Dermis blood vessel endothelial cell (primary cell): ENCODE measurements at regions not wholly inside any gene's neighbourhood (a gene's known extent, or its start where the extent isn't known, plus 50 kb on each side); places are given as distances from the start of the nearest gene placed in this dataset.
"Not testable (repeated sequence)": the region's sequence is repeated elsewhere in the genome, so short reads cannot be mapped to it uniquely, and the experiment has no call there.

Source experiments
- DNase-seq: peaks from one replicate; pipeline ENCODE4 v3.0.0; 2010

DNA sequence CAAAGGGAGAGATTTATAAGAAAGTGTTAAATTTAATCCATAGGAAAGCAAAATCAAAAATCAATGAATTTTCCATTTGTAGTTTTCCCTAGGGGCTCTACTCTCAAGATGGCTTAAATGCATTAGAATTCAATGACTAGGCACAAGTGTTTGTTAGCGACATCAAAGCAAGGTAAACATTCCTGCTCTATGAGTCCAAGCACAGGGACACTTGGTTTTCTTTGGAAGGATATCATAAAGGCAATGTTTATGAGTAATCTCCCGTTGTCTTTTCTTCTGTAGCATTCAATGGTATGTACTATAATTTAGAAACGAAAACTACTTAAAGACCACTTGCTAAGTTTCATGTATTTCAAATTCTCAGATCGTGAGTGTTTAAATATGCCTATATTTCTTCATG lies 54.8 kb upstream of the ZNF717 start:
- not testable (repeated sequence) for DNase-seq

DNA sequence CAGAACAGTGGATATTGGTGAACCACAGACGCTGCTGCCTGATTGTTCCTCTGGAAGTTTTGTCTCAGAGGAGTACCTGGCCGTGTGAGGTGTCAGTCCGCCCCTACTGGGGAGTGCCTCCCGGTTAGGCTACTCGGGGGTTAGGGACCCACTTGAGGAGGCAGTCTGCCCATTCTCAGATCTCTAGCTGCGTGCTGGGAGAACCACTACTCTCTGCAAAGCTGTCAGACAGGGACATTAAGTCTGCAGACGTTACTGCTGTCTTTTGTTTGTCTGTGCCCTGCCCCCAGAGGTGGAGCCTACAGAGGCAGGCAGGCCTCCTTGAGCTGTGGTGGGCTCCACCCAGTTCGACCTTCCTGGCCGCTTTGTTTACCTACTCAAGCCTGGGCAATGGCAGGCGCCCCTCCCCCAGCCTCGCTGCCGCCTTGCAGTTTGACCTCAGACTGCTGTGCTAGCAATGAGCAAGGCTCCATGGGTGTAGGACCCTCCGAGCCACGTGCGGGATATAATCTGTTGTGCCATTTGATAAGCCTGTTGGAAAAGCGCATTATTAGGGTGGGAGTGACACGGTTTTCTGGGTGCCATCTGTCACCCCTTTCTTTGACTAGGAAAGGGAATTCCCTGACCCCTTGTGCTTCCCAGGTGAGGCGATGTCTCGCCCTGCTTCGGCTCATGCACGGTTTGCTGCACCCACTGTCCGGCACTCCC lies 65.1 kb upstream of the ZNF717 start:
- not testable (repeated sequence) for DNase-seq

DNA sequence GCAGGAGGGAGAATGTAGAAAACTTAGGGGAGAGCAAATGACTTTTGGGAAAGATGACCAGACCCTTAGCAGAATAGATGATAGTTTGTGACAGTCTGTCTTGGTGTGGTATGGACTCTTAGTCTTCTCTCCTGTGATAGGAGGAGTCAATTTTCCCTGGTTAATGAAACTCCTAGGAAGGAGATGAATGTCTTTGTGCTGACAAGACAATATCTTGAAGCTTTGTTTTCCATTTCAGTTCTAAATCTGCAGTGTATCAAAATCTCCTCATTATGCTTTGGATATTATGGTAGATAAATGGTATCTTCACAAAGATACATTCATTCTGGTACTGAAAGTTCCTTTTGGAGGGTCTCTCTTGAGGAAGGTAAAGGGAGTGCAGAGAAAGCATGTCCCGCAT lies 77.8 kb upstream of the ZNF717 start:
- no peak for DNase-seq

DNA sequence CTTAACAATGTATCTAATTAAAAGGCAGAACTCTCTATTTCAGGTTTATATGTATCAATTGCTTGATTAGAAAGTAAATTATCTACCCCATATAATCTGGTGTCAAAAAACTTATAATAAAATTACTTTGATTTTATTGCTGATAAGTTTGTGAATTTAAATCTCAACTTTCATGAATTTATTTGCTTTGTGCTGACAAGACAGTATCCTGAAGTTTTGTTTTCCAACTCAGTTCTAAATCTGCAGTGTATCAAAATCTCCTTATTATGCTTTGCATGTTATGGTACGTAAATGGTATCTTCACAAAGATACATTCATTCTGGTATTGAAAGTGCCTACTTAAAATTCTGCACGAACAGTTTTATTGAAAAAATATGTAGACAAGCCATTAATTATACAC lies 78.5 kb upstream of the ZNF717 start:
- DNase-seq = no peak

DNA sequence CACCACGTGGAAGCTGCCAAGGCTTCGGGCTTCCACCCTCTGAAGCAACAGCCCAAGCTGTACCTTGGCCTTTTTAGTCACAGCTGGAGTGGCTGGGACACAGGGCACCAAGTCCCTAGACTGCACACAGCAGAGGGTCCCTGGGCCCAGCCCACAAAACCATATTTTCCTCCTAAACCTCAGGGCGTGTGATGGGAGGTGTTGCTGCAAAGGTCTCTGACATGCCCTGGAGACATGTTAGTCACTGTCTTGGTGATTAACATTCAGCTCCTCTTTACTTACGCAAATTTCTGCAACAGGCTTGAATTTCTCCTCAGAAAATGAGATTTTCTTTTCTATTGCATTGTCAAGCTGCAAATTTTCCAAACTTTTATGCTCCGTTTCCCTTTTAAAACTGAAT lies 98.4 kb upstream of the ZNF717 start:
- not testable (repeated sequence) for DNase-seq

DNA sequence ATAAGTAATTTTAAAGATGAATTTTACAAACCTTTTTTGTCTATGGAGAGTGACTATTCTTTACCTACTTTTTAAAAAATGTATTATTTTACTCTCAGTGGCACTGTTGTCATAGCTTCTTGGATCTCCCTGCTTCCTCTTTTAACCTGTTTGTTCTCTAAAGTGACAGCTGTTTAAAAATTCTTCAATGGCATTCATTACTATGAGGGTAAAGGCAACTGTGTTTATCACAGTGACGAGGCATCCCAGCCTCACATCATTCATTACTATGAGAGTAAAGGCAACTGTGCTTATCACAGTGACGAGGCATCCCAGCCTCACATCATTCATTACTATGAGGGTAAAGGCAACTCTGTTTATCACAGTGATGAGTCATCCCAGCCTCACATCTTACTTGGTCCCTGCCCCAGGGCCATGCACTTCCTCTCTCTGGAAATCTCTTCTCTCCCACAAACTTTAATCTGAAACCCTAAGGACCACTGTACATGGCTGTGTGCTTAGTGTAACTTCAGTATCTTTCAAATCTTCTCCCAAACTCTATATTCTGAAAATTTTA lies 101.7 kb upstream of the ZNF717 start:
- no peak for DNase-seq

DNA sequence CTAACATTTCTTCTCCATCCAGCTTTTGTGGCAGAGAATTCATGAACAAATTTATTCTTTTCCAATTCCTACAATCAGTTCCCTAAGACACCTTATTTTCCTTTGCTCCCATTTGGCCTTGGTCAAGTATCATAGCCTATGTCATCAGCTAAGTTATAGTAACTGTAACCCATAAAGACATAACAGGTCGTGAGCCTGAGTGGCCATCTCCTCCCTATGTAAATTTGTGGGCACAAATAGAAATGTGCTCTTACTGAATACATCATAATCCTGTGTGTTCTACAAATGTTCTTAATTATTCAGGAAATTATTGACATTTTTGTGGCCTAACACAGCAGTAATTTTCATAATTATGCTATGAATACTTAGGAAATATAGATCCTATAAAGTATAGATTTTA lies 108.9 kb upstream of the ZNF717 start:
- DNase-seq = no peak

DNA sequence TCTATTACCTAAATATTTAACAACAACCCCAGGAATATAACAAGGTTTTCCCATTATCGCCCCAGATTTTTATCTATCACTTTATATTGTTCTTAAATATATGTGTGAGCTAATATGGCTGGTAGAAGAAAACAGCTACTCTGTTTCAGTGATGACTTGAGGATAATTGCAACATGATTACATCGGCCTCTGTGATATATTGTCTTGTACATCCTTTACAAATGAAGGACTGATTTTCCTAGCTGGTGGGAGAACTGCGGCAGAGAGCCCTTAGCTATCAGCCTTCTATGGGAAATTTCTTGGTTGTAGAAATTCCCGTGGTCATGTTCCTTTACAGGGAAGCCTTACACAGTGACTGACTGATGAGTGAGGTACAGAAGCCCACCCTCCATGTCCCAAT lies 110.9 kb upstream of the ZNF717 start:
- DNase-seq = no peak

DNA sequence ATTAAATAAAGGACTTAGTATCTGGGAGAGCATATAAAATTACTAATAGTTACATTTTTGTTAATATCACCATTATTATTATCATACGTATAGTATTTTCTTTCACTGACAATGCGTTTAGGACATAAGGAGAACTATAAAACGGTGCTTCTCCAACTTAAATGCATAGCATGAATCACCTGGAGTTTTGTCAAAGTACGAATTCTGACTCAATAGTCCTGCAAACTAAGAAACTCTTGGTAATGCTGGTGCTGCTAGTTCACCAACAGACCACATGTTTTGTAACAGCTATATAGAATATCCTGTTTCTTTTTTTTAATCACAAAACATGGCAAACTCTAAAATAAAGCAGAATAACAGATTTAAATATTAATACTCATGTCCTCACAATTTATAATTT lies 116.1 kb upstream of the ZNF717 start:
- DNase-seq = not testable (repeated sequence)

DNA sequence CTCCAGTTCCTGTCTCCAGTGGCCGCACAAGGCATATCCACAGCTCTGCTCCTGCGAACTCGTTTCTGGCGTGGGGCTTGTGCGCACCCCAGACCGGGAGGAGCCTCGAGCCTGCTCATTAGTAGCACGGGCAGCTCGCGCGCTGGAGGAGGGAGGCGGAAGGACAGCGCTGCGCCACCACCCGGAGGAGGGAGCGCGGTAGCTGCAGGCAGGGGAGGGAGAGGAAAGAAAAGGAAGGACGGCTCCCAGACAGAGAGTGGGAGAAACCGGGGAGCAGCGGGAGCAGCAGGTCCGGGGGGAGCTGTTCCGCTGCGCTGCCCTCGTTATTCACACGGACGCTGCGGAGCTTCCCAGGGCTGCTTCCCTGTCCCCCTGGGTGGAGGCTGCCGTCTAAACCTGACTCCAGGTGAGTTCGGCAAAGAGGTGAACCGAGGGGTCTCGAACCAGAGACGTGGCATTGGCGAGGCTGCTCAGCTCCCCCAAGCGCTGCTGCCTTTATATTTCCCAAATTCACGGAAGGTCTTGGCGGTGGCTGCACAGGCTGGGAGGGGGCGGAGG lies 121.3 kb upstream of the ZNF717 start:
- DNase-seq = no peak

DNA sequence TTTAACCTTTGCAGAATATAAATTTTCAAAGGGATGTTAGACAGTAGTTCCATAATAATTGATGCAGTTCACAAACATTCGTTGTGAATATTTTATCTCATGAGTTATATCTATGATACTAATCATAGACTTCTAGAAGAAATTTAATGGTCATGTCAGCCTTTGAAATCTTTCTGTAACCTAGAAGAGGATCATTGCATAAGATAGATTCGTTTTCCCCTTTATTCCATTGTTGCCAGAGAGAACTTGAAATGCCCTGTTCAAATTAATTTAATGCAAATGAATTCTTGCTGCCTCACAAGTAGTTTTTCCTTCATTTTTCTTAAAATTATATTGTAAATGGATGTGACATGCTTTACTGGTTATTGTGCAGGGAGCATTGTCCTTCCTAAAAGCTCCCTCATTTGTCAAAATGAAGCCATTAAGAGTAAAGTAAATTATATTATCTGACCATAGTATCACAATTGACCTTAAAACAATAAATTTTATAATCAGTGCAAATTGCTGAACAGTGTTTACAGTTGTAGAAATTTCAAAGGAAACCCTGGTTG lies 128.5 kb upstream of the ZNF717 start:
- no peak for DNase-seq

DNA sequence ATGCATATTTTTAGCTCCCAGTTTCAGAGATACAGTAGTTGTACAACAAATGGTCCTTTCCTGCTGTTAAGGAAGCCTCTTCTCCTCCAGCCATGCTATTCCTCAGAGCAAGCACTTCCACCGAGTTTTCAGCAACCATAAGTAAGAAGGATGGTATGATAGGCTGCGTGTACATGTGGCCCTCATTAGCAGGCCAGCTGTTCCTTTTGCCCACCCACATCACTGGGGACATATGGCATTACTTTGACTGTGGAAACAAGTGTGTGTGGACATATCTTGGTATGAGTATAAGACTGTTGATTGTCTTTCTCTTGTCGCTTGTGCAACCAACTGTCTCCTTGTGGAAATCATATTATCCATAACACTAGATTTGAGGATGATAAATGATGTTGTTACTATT lies 129.4 kb upstream of the ZNF717 start:
- not testable (repeated sequence) for DNase-seq

DNA sequence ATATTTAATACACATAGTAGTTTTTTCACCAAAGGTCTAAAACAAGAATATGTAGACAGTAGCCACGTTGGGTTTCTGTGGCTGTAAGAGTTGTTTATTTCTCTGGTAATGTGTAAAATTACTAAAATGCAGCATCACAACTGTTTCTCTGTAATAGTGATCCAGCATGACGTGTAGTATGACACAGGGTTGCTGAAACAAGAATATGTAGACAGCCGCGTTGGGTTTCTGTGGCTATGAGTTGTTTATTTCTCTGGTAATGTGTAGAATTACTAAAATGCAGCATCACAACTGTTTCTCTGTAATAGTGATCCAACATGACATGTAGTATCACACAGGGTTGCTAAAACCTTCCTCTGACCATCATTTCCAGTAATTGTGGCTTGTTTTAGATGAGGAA lies 153.6 kb upstream of the ZNF717 start:
- DNase-seq = no peak

DNA sequence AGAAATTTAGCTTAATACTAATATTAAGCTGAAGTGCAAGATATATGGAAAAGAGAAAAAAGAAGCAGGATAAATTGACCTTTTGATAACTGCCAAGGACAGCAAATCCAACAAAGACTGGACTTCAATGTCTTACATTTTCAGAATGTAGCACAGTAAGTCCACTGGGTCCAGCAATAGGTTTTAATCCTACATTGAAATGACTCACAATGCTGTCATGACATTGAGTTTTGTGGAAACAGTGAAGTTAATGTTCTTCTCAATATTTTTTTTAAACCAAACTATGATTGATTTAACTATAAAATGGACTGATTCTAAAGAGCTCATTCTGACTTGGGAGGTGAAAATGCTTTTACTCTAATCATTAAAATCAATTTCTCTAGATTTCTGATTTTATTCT lies 166.6 kb upstream of the ZNF717 start:
- no peak for DNase-seq

DNA sequence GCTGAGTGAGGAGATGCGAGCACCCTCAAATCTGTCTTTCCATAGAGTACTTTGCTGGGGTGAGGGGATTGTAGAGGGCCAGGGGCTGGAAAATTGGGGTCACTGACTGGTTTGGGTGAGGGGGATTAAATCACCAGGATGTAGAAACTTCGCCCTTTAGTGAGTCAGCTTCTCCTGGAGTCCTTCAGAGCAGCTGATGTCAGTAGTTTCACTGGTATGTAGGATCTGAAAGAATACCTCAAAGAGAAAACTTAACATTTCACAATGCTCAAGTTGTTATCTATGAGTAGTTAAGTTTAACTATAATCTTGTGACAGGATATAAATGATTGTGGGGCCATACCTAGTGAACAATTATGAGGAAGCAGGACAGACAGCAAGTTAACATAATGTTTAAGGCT lies 174.7 kb upstream of the ZNF717 start:
- DNase-seq = not testable (repeated sequence)

DNA sequence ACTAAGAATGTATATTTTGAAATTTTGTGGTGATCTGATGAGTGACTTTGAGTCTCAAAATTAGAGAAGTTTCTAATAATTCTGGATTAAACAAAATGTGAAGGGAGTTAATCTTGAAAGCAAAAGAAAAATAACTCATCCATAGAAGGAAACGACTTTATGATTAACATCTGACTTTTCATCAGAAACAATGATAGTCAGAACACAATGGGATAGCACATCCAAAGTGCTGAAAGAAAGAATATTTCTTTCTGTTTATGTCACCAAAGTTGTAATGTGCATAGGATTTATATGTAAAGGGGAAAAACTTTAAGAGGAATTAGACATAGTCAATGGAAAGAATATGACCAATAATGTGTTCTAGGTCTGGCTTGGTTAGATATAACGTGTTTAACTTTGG lies 176.7 kb upstream of the ZNF717 start:
- DNase-seq = not testable (repeated sequence)

DNA sequence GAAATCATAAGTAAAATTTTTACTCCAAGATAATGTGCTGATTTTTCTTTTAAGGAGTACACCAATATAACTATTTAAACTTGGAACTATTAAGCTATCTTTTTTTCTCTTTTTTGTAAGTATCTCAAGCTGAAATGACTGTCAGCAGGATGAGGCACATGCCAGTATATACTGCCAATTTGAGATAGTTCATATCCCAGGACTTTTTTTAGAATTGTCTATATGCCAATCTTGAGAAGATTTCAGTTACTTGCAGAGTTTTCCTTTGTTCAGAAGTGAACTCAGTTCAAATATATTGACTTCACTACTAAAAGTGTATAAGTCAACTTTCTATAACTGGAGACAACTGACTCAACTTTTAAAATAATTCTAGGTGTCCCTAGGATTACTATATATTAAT lies 181.7 kb upstream of the ZNF717 start:
- DNase-seq = no peak

DNA sequence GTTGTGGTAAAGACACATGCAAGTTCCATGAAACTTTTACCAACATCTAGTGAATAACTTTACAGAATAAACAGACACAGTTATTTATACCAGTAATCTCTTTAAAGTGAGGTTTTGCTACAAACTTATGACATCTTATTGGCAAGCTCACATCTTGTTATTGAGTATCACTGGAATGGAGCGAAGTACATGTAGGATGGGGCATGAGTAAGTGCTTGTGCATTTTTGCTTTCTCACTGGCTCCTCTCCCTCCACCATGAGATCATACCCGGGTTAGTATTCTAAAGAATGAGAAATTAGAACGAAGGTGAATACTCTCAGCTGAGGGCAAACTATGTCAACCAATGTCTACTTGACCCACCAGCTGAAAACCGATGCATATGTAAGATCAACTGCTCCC lies 193.3 kb upstream of the ZNF717 start:
- no peak for DNase-seq

DNA sequence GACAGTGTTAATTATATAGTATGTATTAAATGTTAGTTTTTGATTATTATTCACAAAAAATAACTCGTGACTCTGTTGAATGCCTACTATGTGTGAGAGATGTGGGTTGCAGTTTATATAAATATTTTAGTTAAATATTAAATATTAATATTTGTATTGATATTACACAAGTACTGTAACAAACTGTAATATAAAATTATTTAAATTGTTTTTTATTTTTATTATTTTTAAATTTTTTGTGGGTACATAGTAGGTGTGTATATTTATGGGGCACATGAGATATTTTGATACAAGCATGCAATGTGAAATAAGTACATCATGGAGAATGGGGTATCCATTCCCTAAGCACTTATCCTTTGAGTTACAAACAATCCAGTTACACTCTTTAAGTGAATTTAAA lies 196.1 kb upstream of the ZNF717 start:
- no peak for DNase-seq

DNA sequence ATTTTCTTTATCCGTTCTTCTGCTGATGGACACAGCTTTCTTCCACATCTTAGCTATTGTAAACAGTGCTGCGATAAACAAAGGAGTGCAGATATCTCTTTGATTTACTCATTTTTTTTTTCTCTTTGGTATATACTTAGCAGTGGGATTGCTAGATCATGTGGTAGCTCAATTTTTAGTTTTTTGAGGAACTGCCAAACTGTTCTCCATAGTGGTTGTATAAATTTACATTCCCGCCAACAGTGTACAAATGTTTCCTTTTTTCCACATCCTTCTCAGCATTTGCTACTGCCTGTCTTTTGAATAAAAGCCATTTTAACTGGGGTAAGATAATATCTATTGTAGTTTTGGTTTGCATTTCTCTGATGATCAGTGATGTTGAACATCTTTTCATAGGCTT lies 196.8 kb upstream of the ZNF717 start:
- no peak for DNase-seq

DNA sequence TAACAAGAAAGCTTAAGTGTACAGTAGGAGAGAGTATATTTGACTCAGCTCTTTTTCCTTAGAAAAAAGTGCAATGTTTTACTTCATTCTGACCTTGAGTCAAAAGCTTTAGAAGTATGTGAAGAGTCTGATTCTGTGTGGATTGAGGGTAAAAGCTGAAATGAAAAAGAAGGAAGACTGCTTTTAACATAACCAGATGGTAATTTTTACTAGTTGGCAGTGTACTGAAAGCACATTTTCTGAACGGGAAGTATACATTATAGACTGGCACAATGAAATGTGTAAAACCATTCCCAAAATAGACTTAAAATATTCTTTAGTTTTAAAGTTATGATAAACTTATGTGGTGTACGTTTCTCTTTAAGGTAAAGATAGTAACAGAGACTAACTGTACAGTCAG lies 197.8 kb upstream of the ZNF717 start:
- DNase-seq = no peak

DNA sequence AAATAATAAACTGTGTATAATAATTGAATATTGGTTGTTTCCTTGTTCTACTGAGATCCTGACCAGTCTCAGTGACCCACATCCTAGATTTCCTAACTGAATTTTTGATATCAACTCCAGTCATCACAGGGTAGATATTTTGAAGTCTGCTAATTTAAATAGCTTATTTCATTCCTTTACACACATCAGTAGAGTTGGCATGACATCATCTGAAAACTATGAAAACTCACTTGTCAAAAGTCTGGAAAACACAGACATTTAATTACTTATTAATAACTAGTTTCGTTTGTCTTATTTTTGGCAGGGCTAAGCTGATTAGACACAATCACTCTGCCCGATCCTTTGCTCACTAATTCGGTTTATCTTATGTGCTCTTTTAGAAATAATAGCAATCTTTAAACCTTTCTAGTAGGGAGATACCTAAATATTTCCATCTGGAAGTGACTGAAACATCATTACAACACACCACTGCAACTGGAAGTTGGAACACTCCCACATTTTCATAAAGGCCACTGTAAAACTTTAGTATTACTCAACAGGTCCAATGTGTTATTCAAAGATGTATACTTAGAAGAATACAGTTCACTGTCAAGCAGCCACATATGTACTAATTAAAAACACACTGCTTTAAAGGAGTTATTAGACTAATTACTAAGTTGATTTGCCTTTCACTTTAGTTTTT lies 198.4 kb upstream of the ZNF717 start:
- no peak for DNase-seq

DNA sequence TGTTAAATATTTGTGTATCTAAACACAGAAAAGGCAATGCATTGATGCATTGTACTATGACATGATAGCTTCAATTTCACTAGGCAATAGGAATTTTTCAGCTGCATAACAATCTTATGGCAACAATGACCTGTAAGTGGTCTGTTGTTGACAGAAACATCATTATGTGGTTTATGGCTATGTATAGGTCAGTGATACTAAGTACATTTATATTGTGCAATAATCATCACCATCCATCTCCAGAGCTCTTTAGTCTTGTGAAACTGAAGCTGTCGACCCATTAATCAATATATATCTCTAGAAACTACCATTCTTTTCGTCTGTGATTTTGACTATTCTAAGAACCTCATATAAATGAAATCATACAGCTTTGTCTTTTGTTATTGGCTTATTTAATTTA lies 200.1 kb upstream of the ZNF717 start:
- no peak for DNase-seq

DNA sequence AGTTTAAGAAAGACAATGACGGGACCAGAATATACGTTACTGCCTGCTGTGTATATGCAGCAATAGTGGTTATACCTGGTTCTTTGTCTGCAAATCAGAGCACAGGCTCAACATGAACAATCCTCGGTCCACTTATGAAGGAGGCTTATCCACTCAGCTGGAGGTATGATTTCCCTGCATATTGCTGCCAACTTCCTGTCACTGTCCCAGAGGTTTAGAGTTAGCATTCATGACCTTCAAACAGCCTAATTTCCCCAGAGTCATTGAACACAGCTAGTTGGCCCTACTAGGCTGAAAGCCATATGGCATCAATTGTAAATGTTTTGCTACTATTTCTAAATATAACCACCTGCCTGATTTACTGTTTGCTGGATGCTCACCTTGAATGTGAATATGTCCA lies 224.9 kb upstream of the ZNF717 start:
- DNase-seq = no peak
